GM21367 (cell line): ENCODE measurements at regions not wholly inside any gene's neighbourhood (a gene's known extent, or its start where the extent isn't known, plus 50 kb on each side); places are given as distances from the start of the nearest gene placed in this dataset.

Source experiments
- ATAC-seq: cut with Tn5 transposase; IDR thresholded peaks from one replicate; pipeline ENCODE4 v1.9.1; 2021; ENCODE audit not compliant: unreplicated experiment

DNA sequence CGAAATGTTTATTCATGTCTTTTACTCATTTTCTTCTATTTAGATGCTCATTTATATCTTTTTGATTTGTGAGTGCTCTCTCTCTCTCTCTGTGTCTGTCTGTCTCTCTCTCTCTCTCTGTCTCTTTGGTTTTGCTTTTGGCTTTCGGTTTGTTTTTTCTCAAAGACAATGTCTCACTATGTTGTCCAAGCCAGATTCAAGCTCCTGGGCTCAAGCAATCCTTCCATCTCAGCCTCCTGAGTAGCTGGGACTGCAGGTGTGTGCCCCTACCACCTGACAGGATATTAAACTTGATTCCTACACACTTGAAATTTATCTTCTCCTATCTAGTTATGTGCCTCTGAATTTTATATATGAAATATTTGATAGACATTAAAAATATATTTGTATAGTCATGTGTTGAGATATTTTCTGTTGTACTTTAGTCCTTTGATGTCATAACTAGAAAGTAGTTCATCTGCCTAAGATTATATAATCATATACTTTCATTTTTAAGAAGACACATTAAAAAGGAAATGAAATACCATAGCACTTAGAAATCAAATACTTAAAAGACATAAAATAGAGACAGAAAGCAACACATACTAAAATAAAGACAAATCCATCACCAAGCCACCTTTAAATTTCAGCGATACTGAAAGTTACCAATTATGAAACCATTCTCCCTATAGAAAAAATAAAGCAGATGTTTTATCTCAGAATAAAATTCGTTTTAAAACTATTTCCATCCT, 68.1 kb upstream of the SFMBT2 start:
- ATAC-seq: no peak

GRCh38 chr10:7477538-7478334, 66.9 kb upstream of the SFMBT2 start:
- no peak for ATAC-seq

DNA sequence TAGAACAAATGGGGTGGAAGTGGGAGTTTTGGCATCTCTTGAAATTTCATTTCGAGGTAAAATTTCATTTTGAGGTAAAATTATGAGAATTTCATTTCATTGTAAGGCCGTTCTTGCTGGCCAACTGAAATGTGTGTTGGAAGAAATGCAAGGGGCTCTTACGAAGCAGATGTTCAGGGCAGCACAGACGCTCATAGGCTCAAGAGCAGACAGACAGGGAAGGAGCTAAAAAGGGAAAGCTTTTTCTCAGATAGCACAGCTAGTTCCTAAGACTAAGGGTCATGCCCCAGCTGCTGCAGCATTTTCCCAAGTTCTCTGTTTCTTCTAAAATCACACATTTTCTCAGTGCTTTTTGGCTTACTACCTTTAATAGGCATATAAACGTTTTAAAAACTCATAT, 65.1 kb upstream of the SFMBT2 start:
- ATAC-seq: no peak

DNA sequence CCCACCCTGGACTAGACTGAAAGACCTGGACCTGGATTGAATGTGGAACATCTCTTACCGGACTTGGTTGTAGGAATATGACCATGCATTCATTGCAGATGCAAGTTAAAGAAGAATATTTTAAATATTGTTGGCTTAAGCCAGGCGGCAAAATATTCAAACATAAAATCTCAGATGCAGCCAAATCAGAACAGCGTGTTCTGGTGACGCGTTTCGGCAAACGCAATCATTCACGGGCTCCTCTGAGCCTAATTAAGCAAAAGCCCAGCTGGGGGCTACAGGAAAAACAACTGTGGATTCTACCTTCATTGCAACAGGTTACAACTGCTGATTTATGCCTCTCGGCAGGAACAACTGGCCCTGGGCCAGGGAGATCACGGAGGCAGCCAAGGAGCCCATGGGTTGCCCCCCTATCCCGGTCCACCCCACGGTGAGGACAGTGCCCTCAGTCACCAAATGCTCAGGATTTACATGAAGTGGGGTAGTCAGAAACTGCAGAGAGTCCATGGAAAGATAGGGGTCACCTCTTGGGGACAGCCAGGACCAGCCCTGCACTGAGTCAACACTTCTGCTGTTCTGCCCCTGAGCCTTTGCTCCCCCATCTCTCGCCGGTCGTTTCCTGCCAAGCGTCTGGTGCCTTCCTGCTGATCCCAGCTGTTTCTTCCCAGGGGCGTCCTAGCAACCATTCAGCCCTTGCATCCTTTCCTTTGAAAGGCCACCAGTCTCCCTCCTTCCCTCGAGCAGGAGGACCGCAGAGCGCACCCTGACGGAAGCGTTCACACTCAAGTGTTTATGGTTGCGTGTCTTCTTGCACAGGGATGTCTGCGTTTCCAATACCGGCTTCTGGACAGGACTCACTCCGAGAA, 64.4 kb upstream of the SFMBT2 start:
- no peak for ATAC-seq

DNA sequence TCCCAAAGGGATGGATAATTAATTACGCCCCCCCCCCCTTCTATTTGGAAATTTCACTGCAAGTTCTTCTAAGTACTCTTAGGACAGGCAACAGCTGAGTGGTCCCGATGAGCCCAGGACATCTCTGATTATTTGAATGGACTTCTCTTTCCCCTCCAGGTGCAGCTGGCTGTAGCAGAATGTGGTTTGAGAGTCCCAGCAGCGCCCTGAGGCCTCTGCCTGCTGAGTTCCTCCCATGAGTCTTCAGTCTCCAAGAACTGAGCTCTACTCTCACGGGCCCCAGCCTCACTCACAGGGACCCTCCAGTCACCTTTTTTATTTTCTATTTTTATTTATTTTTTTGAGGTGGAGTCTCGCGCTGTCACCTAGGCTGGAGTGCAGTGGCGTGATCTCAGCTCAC, 63.6 kb upstream of the SFMBT2 start:
- ATAC-seq: no peak

DNA sequence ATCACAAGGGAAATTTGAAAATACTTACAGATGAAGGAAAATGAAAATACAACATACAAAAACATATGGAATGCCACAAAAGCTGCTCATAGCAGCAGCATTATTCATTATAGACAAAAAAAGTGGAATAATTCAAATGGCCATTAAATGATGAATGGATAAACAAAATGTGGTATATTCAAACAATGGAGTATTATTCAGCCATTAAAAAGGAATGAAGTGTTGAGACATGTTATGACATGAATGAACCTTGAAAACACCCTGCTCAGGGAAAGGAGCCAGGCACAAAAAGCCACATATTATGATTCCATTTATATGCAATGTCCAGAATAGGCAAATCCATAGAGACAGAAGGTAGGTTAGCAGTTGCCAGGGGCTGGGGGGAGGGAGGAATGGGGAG, 62.6 kb upstream of the SFMBT2 start:
- no peak for ATAC-seq

DNA sequence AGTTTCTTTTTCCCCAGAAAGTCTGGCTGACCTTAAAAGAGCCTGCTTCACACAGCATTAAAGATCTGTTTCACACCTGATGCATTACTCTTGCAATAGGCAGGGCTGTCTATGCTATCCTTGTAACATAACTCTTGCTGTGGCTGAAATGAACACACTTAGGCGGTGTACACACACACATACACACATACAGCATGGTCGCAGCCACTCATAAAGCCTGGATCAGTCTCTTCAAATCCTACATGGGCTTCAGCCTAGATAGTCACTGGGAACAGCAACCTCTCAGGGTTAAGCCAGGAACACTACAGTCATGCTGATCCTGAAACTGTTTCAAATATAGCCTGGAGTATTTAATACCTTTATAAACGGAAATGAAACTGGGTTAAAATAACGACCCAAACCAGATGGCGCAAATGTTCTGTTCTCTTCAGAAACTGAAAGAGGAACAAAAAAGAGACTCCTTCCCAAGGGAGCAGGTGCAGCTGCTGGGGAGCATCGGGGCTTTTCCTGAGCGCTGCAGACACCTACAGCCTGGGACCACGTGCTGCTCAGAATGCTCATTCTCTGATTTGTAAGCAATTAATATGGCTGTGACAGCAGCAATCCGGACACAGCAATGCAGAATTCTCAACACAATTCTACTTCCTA, 61.0 kb upstream of the SFMBT2 start:
- peak; percentile 83 for ATAC-seq

GRCh38 chr10:7470371-7470770, 59.5 kb upstream of the SFMBT2 start:
- no peak for ATAC-seq

- ATAC-seq: no peak
These were observed 56.3 kb upstream of the SFMBT2 start for GRCh38 chr10:7467031-7467667.

DNA sequence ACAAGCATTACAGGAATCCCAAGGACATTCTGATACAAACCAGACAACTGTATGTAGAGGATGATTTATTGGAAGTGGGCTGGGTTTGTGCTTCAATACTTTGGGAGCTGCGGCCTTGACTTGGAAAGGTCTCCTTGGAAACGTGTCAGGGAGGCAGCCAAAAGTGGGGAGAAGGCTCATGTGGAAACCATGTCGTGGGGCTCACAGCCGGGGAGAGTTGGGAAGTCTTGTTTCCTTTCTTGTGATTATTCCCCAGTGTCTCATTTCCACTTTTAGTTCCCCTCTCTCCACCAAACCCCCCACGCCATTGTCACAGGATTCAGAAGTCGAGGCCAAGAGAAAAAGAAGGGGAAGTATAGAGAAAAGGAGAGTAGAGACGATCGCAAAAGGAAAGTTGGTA, 53.9 kb upstream of the SFMBT2 start:
- ATAC-seq: no peak
